Retinal pigment epithelial cell (primary cell): ENCODE measurements at regions not wholly inside any gene's neighbourhood (a gene's known extent, or its start where the extent isn't known, plus 50 kb on each side); places are given as distances from the start of the nearest gene placed in this dataset.

Experiments used
- DNase-seq: peaks from one replicate; pipeline ENCODE4 v3.0.0-alpha.2; 2010; ENCODE audit warnings: low read depth
- H3K4me3 ChIP-seq: 2 replicates; pipeline ENCODE4 v1.5.1; 2011; ENCODE audit warnings: mild to moderate bottlenecking, low read length, control low read depth, moderate library complexity
- CTCF ChIP-seq: conservative IDR thresholded peaks from 2 replicates; pipeline ENCODE4 v1.5.1; 2011; ENCODE audit warnings: low read depth, low read length, control low read depth, inconsistent platforms

DNA sequence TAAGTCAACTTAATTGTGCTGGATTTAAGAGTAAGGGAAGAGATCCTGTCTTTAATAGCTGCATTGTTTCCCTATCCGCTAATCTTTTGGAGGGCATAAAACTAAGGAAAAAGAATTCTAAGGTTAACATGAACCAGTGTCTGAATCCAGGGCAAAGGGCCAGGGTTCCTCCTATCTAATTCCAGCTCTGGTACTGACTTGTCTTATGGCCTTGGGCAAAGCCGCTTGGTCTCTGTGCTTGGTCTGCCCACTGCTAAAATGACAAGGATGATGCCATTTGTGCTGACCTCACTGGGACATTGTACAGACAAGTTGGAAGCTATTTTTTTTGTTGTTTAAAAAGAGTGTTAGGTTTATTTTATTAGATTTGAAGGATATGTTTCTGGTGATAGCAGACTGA is 334.7 kb upstream of the PIK3R1 start:
- TF ChIP-seq CTCF, result no peak
- no peak for DNase-seq
- no peak overlapping the region for H3K4me3 ChIP-seq

GRCh38 chr5:67880511-67880805 is 335.1 kb upstream of the PIK3R1 start:
- TF ChIP-seq CTCF, result no peak
- no peak overlapping the region for H3K4me3 ChIP-seq
- DNase-seq, result no peak

GRCh38 chr5:67879620-67880510 is 335.7 kb upstream of the PIK3R1 start:
- H3K4me3 ChIP-seq, result no peak overlapping the region
- peak; percentile 48 for DNase-seq
- no peak for TF ChIP-seq CTCF

DNA sequence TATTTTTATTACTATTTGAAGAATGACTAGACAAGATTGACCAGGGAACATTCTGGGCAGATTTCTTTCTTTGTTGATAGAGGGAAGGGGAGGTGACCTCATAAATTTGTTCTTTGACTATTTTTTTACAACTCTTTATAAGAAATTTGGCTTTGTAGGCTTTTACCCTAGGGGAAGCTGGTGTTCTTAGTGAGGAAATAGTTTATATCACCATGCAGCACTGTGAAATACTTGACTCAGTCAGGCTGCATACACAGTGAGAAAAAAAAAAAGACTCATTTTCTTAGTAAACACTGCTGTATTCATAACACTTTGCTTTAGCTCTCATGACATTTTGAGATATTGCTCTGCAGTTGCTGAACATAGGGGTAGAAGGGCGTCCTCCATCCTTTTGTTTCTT is 336.6 kb upstream of the PIK3R1 start:
- no peak for TF ChIP-seq CTCF
- no peak for DNase-seq
- no peak overlapping the region for H3K4me3 ChIP-seq

GRCh38 chr5:67876371-67876770 is 339.2 kb upstream of the PIK3R1 start:
- no peak for TF ChIP-seq CTCF
- no peak overlapping the region for H3K4me3 ChIP-seq
- DNase-seq, result no peak

GRCh38 chr5:67875601-67876000 is 340.0 kb upstream of the PIK3R1 start:
- no peak for DNase-seq
- no peak for TF ChIP-seq CTCF
- no peak overlapping the region for H3K4me3 ChIP-seq

- H3K4me3 ChIP-seq, result no peak overlapping the region
- no peak for TF ChIP-seq CTCF
- no peak for DNase-seq
Observed at GRCh38 chr5:67873935-67874334, 341.6 kb upstream of the PIK3R1 start.
